K562 (cell line): ENCODE measurements at regions not wholly inside any gene's neighbourhood (a gene's known extent, or its start where the extent isn't known, plus 50 kb on each side); places are given as distances from the start of the nearest gene placed in this dataset.
A peak's percentile ranks its signal among the peaks of the same experiment; 100 is the strongest.

Experiments
- ATAC-seq: fragments of 200-7000 bp; cut with Tn5 transposase; 3 replicates; pipeline ENCODE4 v1.9.1; 2020; ENCODE audit warnings: moderate library complexity
- BruUV-seq: library from RNA; stranded (reverse); fragments of 400-500 nt; replicated peaks from 2 replicates; lab custom pipeline; 2021; lab: Mats Ljungman, UMichigan
- CTCF ChIA-PET: fragments of 300-600 bp; formaldehyde crosslinking; extraction: SDS; loops from one replicate; lab custom pipeline; 2021; ENCODE audit warnings: low intra/inter-chr PET ratio; lab: Yijun Ruan, JAX
- POLR2A ChIA-PET: fragments of 300-600, 350-650 bp; sonication (Branson Sonifier 250); formaldehyde crosslinking; extraction: SDS; loops from one replicate; lab custom pipeline; 2021; ENCODE audit warnings: antibody characterized with exemption, inconsistent platforms; lab: Yijun Ruan, JAX
- DNase-seq, 4 experiments: peaks; one replicate each; pipeline versions ENCODE4 v3.0.0 to v3.0.0-alpha.2; 2011 to 2018; ENCODE audit warnings: low spot score in 3 of 4, mixed read lengths in 3 of 4; ENCODE audit errors: extremely low read depth in 1 of 4
- FAIRE-seq: peaks from 2 replicates; lab custom pipeline; 2011; peaks lifted over from hg19 to GRCh38; lab: Jason Lieb, UNC
- H2AFZ ChIP-seq: 2 replicates; pipeline ENCODE4 v1.6.0; 2011; ENCODE audit warnings: low read depth, low read length, control low read depth, inconsistent platforms
- H3K27ac ChIP-seq: fragments of 200-600 bp; 3 replicates; pipeline ENCODE4 v1.8.0; 2011; ENCODE audit warnings: low read depth, mild to moderate bottlenecking, control low read depth, inconsistent platforms, low read length, moderate library complexity, mixed read lengths; ENCODE audit errors: extremely low read depth
- H3K27me3 ChIP-seq, 2 experiments: fragments of 300-600 bp in 1 of 2; 2 replicates in 1 of 2; 3 replicates in 1 of 2; pipeline versions ENCODE4 v1.6.0 to v1.8.0; 2011; ENCODE audit warnings: inconsistent platforms in 2 of 2, low read length in 2 of 2, mild to moderate bottlenecking in 1 of 2, mixed read lengths in 1 of 2, moderate library complexity in 1 of 2; ENCODE audit not compliant: control insufficient read depth in 2 of 2, insufficient read depth in 2 of 2
- H3K36me3 ChIP-seq: fragments of 300-600 bp; 3 replicates; pipeline ENCODE4 v1.8.0; 2011; ENCODE audit warnings: mild to moderate bottlenecking, low read length, inconsistent platforms; ENCODE audit not compliant: control insufficient read depth, insufficient read depth
- H3K4me1 ChIP-seq, 2 experiments: fragments of 200-600 bp in 1 of 2; replicated peaks in 1 of 2; 2 replicates in 1 of 2; 3 replicates in 1 of 2; pipeline versions ENCODE4 v1.5.1 to v1.8.0; 2011; ENCODE audit warnings: inconsistent platforms in 2 of 2, low read length in 2 of 2, mild to moderate bottlenecking in 1 of 2, mixed read lengths in 1 of 2, moderate library complexity in 1 of 2; ENCODE audit not compliant: control insufficient read depth in 2 of 2, insufficient read depth in 2 of 2
- H3K4me2 ChIP-seq: 2 replicates; pipeline ENCODE4 v1.6.1; 2011; ENCODE audit warnings: low read length, control low read depth, inconsistent platforms, mixed read lengths; ENCODE audit not compliant: insufficient read depth
- H3K4me3 ChIP-seq: fragments of 200-600 bp; sonication (generic), shearing (Covaris generic); 2 replicates; pipeline ENCODE4 v1.5.1; 2016; ENCODE audit warnings: control low read depth, inconsistent platforms
- H3K79me2 ChIP-seq: fragments of 200-600 bp; 3 replicates; pipeline ENCODE4 v1.8.0; 2011; ENCODE audit warnings: low read length, inconsistent platforms; ENCODE audit not compliant: control insufficient read depth, insufficient read depth
- H3K9ac ChIP-seq, 2 experiments: 2 replicates each; pipeline versions ENCODE4 v1.6.0 to v1.6.1; 2011; ENCODE audit warnings: low read depth in 2 of 2, low read length in 2 of 2, control low read depth in 1 of 2, inconsistent platforms in 1 of 2, mild to moderate bottlenecking in 1 of 2, mixed read lengths in 1 of 2; ENCODE audit not compliant: insufficient read depth in 1 of 2
- H3K9me1 ChIP-seq: one replicate; pipeline ENCODE4 v1.6.0; 2011; ENCODE audit warnings: inconsistent platforms, mild to moderate bottlenecking, low read length, moderate library complexity; ENCODE audit not compliant: control insufficient read depth, insufficient read depth
- H3K9me3 ChIP-seq: replicated peaks from 2 replicates; pipeline ENCODE4 v1.5.1; 2011; ENCODE audit warnings: low read depth, low read length, inconsistent platforms; ENCODE audit not compliant: control insufficient read depth, insufficient read depth
- H4K20me1 ChIP-seq: replicated peaks from 2 replicates; pipeline ENCODE4 v1.6.1; 2011; ENCODE audit warnings: low read length, inconsistent platforms, mixed read lengths; ENCODE audit not compliant: control insufficient read depth, insufficient read depth
- ATF1 ChIP-seq, 2 experiments: fragments of 450-650 bp in 1 of 2; IDR thresholded peaks; 2 replicates each; pipeline ENCODE4 v1.6.1; 2016; ENCODE audit warnings: missing compliant biosample characterization in 1 of 2, missing genetic modification characterization in 1 of 2
- ATF7 ChIP-seq: fragments of 450-650 bp; IDR thresholded peaks from 2 replicates; pipeline ENCODE4 v1.7.1; 2014; ENCODE audit warnings: mild to moderate bottlenecking, moderate library complexity
- EGR1 ChIP-seq: fragments of 450-650 bp; conservative IDR thresholded peaks from 2 replicates; pipeline ENCODE4 v1.6.1; 2017; ENCODE audit warnings: mild to moderate bottlenecking
- FIP1L1 ChIP-seq: fragments of 200-400 bp; formaldehyde crosslinking; IDR thresholded peaks from 2 replicates; pipeline ENCODE4 v1.6.1; 2018; ENCODE audit warnings: mild to moderate bottlenecking, low read depth, low read length; ENCODE audit not compliant: poor library complexity, severe bottlenecking
- JUNB ChIP-seq: fragments of 450-650 bp; formaldehyde crosslinking; conservative IDR thresholded peaks from 2 replicates; pipeline ENCODE4 v1.4.0; 2020; ENCODE audit warnings: mild to moderate bottlenecking
- JUND ChIP-seq, 2 experiments: IDR thresholded peaks; 2 replicates in 1 of 2; 3 replicates in 1 of 2; pipeline ENCODE4 v1.6.1; 2011; ENCODE audit warnings: borderline replicate concordance in 2 of 2, low read depth in 2 of 2, low read length in 2 of 2, improper control_type of control experiment in 1 of 2, missing biosample characterization in 1 of 2, missing genetic modification characterization in 1 of 2, missing genetic modification reagents in 1 of 2
- POLR2G ChIP-seq: fragments of 200-400 bp; formaldehyde crosslinking; IDR thresholded peaks from 2 replicates; pipeline ENCODE4 v1.6.1; 2017; ENCODE audit warnings: low read depth, mild to moderate bottlenecking, antibody characterized with exemption, low read length, moderate library complexity
- SAP30 ChIP-seq: fragments of 200-600 bp; sonication (generic); IDR thresholded peaks from 2 replicates; pipeline ENCODE4 v1.6.1; 2012; ENCODE audit warnings: borderline replicate concordance, low read depth, mild to moderate bottlenecking, moderate library complexity, low read length, control low read depth, inconsistent platforms; ENCODE audit not compliant: insufficient read depth, poor library complexity, severe bottlenecking
- STAG1 ChIP-seq: sonication (generic); formaldehyde crosslinking; IDR thresholded peaks from 2 replicates; pipeline ENCODE4 v1.5.0; 2020; ENCODE audit warnings: missing genetic modification reagents, borderline replicate concordance
- TAL1 ChIP-seq: fragments of 450-650 bp; IDR thresholded peaks from 2 replicates; pipeline ENCODE4 v1.6.1; 2016; ENCODE audit warnings: mild to moderate bottlenecking
- ZC3H4 ChIP-seq: sonication (generic); formaldehyde crosslinking; IDR thresholded peaks from 2 replicates; pipeline ENCODE4 v1.9.0; 2021; ENCODE audit warnings: missing genetic modification reagents, borderline replicate concordance
- ZNF134 ChIP-seq: fragments of 250-450 bp; sonication (Bioruptor Pico); conservative IDR thresholded peaks from 2 replicates; pipeline ENCODE4 v1.4.0; 2020
- ZNF354B ChIP-seq: fragments of 250-450 bp; sonication (Bioruptor Pico); IDR thresholded peaks from 2 replicates; pipeline ENCODE4 v1.4.0; 2020
- ZNF57 ChIP-seq: fragments of 450-650 bp; formaldehyde crosslinking; IDR thresholded peaks from 2 replicates; pipeline ENCODE4 v1.4.0; 2020; ENCODE audit warnings: mild to moderate bottlenecking, moderate library complexity
- WGBS: fragments of 100-300 bp; shearing (Covaris generic); methylation state at CpG from one replicate; pipeline ENCODE4 v1.1.6; 2016; ENCODE audit warnings: low coverage, mixed read lengths; ENCODE audit not compliant: insufficient coverage; ENCODE audit errors: missing lambda C conversion rate; 5-methylcytosine and 5-hydroxymethylcytosine counted together
- in situ Hi-C: fragments of 300-500 bp; cut with MboI; formaldehyde crosslinking; loops from 4 replicates; pipeline ENCODE4 v1.15.0; 2018; ENCODE audit warnings: inconsistent platforms, mixed read lengths
- intact Hi-C: fragments of 100-400 bp; cut with micrococcal nuclease; formaldehyde crosslinking; loops from 2 replicates; pipeline ENCODE4 v1.14.2; 2022
- TF ChIP-seq, protein P1 (sequence below): sonication (generic); formaldehyde crosslinking; IDR thresholded peaks from 2 replicates; pipeline ENCODE4 v1.8.0; 2022; ENCODE audit warnings: mild to moderate bottlenecking, missing genetic modification reagents
- TF ChIP-seq, protein P2 (sequence below): sonication (generic); formaldehyde crosslinking; IDR thresholded peaks from 2 replicates; pipeline ENCODE4 v1.9.0; 2022; ENCODE audit warnings: mild to moderate bottlenecking, missing genetic modification reagents

DNA sequence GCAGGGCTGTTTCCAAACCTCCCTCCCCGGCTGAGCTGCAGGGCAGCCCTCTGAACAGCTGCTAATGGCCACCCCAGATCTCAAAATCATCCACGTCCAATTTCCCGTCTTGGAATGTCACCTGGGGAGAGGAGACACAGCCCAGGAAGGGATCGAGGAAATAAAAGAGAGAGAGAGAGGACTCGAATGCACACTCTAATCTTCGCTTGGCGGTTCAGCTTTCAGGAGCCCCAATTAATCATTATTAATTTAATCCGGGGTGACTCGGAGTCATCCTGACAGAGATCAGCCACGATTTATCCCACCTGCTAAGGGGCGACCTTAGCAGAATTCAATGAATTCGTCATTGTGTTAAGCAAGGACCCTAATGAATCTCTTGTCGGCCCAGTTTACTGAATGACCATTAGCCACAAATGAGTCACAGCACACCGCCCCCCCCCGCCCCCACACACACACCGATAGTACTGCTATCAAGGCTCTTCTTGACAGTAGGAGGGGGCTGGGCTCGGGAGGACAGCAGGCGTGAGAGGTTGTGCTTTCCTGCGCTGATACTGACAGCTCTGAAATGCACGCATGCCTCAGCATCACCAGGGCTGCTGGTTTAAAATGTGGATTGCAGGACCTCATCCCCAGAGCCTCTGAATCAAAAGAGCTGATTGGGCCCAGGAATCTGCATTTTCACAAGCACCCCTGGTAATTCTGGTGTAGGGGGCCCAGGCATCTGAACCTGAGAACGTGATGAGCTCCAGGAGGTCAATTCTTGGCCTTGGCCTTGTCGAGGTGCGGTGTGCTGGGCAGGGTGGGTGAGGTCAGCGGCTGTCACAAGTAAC, 190.0 kb upstream of the CIBAR2 start (continued):
- TF ChIP-seq, protein P1, sequence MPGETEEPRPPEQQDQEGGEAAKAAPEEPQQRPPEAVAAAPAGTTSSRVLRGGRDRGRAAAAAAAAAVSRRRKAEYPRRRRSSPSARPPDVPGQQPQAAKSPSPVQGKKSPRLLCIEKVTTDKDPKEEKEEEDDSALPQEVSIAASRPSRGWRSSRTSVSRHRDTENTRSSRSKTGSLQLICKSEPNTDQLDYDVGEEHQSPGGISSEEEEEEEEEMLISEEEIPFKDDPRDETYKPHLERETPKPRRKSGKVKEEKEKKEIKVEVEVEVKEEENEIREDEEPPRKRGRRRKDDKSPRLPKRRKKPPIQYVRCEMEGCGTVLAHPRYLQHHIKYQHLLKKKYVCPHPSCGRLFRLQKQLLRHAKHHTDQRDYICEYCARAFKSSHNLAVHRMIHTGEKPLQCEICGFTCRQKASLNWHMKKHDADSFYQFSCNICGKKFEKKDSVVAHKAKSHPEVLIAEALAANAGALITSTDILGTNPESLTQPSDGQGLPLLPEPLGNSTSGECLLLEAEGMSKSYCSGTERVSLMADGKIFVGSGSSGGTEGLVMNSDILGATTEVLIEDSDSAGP = 0 out of 2 replicates have a peak, but pooled peaks have one; percentile 17
- TF ChIP-seq ZNF354B (no peak), ZNF134 (0 out of 2 replicates have a peak, but pooled peaks have one; percentile 41), SAP30 (no peak), TAL1 (peak; percentile 47; the same call in 1 of the 2 replicates)

DNA sequence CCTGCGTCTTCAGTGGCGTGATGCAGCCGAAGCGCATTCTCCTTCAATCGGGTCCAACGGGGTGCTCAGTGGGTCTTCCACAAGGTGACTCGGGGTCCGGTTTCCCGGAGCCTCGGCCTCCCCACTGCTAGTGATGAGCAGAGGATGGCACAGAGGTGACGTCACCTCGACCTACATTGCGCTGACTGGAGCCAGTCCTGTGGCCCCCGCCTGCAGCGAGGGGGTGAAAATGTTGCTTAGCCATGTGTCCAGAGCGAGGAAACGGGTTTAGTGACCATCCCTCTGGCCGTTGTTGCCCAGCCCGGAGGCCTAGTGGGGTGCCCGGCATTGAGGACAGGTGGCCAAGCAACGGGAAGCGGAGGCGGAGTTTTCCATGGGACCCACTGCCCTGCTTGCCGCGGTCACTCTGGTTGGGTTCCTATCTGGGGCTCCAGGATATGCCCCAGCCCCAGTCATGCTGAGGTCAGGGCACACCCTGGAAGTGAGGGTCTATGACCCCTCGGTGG, 190.6 kb upstream of the CIBAR2 start:
- no TSS peak for BruUV-seq
- WGBS = 18% methylated on average over 26 of the region's 26 CpGs
- Histone ChIP-seq H3K4me2 (peak overlapping the region; percentile 53), H3K4me3 (peak overlapping the region; percentile 19; the same call in 1 of the 2 replicates), H3K27ac (0 out of 3 replicates have a peak overlapping the region, but pooled peaks have one; percentile 1), H4K20me1 (peaks cover 14% of the 10 kb centered on the region; the same call in 1 of the 2 replicates), H3K9me3 (no peaks in the 10 kb centered on the region), H2AFZ (peak overlapping the region; percentile 6), H3K79me2 (peaks cover 28% of the 10 kb centered on the region; the same call in 2 of the 3 replicates), H3K4me1 (peaks cover 45 to 73% of the 10 kb centered on the region in 2 experiments), H3K36me3 (no peaks in the 10 kb centered on the region), H3K9ac (peak overlapping the region; percentile 20 to 82; a peak in 3 of 4 replicates), H3K27me3 (no peaks in the 10 kb centered on the region), H3K9me1 (peaks cover 6% of the 10 kb centered on the region)
- POLR2A ChIA-PET = interaction anchor here (0.5 kb wide), 1 partner anchor 119 kb away, joined by 3 read pairs; no protein-coding TSS in a partner anchor
- CTCF ChIA-PET = interaction anchor here (0.6 to 1.4 kb wide), 8 partner anchors 15 to 307 kb away, joined by 3 to 5 read pairs (median 3); no protein-coding TSS in a partner anchor
- DNase-seq (no peak), ATAC-seq (peak; percentile 13), FAIRE-seq (no peak)
- in situ Hi-C loops (no loop called here), intact Hi-C loops (loop anchor here (5.0 to 10.0 kb wide), 2 partner anchors 44 to 312 kb away; partner anchors contain the start of gene GSE1)
- TF ChIP-seq SAP30 = peak; percentile 26
- peak; percentile 15; the same call in 1 of the 2 replicates for TF ChIP-seq STAG1 (CRISPR knock-in tag)
- TF ChIP-seq EGR1 = peak; percentile 18; the same call in 1 of the 2 replicates
- peak; percentile 93 for TF ChIP-seq ATF7
- TF ChIP-seq JUNB (CRISPR knock-in tag) = peak; percentile 73; the same call in 1 of the 2 replicates
- TF ChIP-seq ZC3H4 (CRISPR knock-in tag) = 0 out of 2 replicates have a peak, but pooled peaks have one; percentile 28
- TF ChIP-seq JUND (IDR thresholded peaks at IDR 0.05; ENCODE audit: borderline replicate concordance, low read depth, low read length) = peak; percentile 55
- TF ChIP-seq JUND (tag; IDR thresholded peaks at IDR 0.05; ENCODE audit: borderline replicate concordance, low read depth, low read length) = peak; percentile 25; the same call in 2 of the 3 replicates
- TF ChIP-seq FIP1L1 = peak; percentile 1
- TF ChIP-seq POLR2G = 0 out of 2 replicates have a peak, but pooled peaks have one; percentile 29
- TF ChIP-seq, protein P2, sequence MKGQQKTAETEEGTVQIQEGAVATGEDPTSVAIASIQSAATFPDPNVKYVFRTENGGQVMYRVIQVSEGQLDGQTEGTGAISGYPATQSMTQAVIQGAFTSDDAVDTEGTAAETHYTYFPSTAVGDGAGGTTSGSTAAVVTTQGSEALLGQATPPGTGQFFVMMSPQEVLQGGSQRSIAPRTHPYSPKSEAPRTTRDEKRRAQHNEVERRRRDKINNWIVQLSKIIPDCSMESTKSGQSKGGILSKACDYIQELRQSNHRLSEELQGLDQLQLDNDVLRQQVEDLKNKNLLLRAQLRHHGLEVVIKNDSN (CRISPR knock-in tag) = 0 out of 2 replicates have a peak, but pooled peaks have one; percentile 6
- TF ChIP-seq ATF1 (CRISPR knock-in tag; IDR thresholded peaks at IDR 0.05) = no peak
- TF ChIP-seq ATF1 (tag; IDR thresholded peaks at IDR 0.05) = peak; percentile 47; the same call in 1 of the 2 replicates
- no peak for TF ChIP-seq ZNF57 (CRISPR knock-in tag)
